KMS-11 (cell line): ENCODE measurements at regions not wholly inside any gene's neighbourhood (a gene's known extent, or its start where the extent isn't known, plus 50 kb on each side); places are given as distances from the start of the nearest gene placed in this dataset.

ENCODE experiments used
- H2AFZ ChIP-seq: fragments of 200-600 bp; sonication (generic); 2 replicates; pipeline ENCODE4 v1.6.1; 2016; ENCODE audit warnings: antibody characterized with exemption, mixed run types, low read depth
- H3K27ac ChIP-seq: fragments of 200-600 bp; sonication (generic); 2 replicates; pipeline ENCODE4 v1.6.1; 2016; ENCODE audit warnings: mild to moderate bottlenecking, mixed run types
- H3K27me3 ChIP-seq: fragments of 200-600 bp; sonication (generic); 2 replicates; pipeline ENCODE4 v1.6.1; 2017; ENCODE audit warnings: mild to moderate bottlenecking, low read depth, mixed run types, moderate library complexity; ENCODE audit not compliant: insufficient read depth
- H3K36me3 ChIP-seq: fragments of 200-600 bp; sonication (generic); 2 replicates; pipeline ENCODE4 v1.6.1; 2017; ENCODE audit warnings: mild to moderate bottlenecking, mixed run types; ENCODE audit not compliant: insufficient read depth
- H3K4me1 ChIP-seq: fragments of 200-600 bp; sonication (generic); 2 replicates; pipeline ENCODE4 v1.6.1; 2016; ENCODE audit warnings: mild to moderate bottlenecking, low read depth, mixed run types; ENCODE audit not compliant: poor library complexity, severe bottlenecking
- H3K4me2 ChIP-seq: fragments of 200-600 bp; sonication (generic); 2 replicates; pipeline ENCODE4 v1.7.0; 2016; ENCODE audit warnings: mild to moderate bottlenecking, mixed run types
- H3K4me3 ChIP-seq: fragments of 200-600 bp; sonication (generic); IDR thresholded peaks from 2 replicates; pipeline ENCODE4 v1.6.1; 2017; ENCODE audit warnings: low read depth, low read length, mixed read lengths; ENCODE audit not compliant: insufficient read depth
- H3K79me2 ChIP-seq: fragments of 200-600 bp; sonication (generic); 2 replicates; pipeline ENCODE4 v1.6.1; 2016; ENCODE audit warnings: low read depth, mixed run types; ENCODE audit not compliant: insufficient read depth
- H3K9ac ChIP-seq: fragments of 200-600 bp; sonication (generic); 2 replicates; pipeline ENCODE4 v1.6.1; 2016; ENCODE audit warnings: mild to moderate bottlenecking, mixed run types
- H4K20me1 ChIP-seq: fragments of 200-600 bp; sonication (generic); 2 replicates; pipeline ENCODE4 v1.6.1; 2016; ENCODE audit warnings: mild to moderate bottlenecking, mixed run types; ENCODE audit not compliant: insufficient read depth
- TF ChIP-seq, protein P1 (sequence below): fragments of 200-600 bp; sonication (generic); conservative IDR thresholded peaks from 2 replicates; pipeline ENCODE4 v1.6.1; 2017; ENCODE audit warnings: low read depth, mild to moderate bottlenecking, antibody characterized with exemption, low read length, moderate library complexity, mixed read lengths

DNA sequence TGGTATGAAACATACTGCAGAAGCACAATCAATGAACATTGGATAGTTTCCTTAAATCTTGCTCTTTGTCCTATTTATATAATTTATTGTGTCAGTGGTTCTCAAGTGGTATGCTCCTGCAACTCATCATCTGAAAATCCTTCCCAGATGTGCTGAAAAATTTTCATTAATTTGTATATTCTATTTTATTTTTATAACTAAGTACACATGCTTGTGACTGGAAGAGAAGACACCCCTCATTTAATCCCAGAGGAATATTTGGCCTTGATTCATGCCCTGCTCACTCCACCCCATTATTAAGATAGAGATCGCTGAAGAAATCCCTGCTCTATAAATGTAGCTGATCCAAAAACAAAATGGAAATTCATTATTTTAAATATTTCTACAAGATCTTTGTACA is 870.5 kb upstream of the CXADR start:
- no peak overlapping the region for H3K9ac ChIP-seq
- H3K36me3 ChIP-seq, result no peaks in the 10 kb centered on the region
- H3K4me2 ChIP-seq, result no peak overlapping the region
- H4K20me1 ChIP-seq, result no peaks in the 10 kb centered on the region
- H3K27me3 ChIP-seq, result no peaks in the 10 kb centered on the region
- H2AFZ ChIP-seq, result no peak overlapping the region
- TF ChIP-seq, protein P1, sequence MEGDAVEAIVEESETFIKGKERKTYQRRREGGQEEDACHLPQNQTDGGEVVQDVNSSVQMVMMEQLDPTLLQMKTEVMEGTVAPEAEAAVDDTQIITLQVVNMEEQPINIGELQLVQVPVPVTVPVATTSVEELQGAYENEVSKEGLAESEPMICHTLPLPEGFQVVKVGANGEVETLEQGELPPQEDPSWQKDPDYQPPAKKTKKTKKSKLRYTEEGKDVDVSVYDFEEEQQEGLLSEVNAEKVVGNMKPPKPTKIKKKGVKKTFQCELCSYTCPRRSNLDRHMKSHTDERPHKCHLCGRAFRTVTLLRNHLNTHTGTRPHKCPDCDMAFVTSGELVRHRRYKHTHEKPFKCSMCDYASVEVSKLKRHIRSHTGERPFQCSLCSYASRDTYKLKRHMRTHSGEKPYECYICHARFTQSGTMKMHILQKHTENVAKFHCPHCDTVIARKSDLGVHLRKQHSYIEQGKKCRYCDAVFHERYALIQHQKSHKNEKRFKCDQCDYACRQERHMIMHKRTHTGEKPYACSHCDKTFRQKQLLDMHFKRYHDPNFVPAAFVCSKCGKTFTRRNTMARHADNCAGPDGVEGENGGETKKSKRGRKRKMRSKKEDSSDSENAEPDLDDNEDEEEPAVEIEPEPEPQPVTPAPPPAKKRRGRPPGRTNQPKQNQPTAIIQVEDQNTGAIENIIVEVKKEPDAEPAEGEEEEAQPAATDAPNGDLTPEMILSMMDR, result no peak
- no peak overlapping the region for H3K27ac ChIP-seq
- no peaks in the 10 kb centered on the region for H3K79me2 ChIP-seq
- H3K4me3 ChIP-seq, result no peak overlapping the region
- no peaks in the 10 kb centered on the region for H3K4me1 ChIP-seq

DNA sequence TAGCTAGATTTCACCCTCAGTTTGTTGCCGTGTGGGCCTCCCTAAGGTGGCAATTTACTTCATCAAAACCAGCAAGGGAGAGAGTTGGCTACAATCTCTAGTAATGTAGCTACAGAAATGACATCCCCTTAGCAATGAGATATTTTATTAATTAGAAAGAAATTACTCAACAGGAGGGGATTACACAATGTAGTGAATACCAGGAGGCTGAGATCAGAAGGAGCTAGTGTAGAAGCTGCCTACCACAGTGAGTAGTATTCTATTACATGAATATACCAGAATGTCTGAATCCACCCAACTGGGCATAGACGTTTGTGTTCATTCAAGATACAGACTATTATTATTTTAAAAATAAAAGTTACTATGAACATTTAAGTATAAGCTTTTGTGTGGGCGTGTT is 868.2 kb upstream of the CXADR start:
- Histone ChIP-seq H3K79me2 (no peaks in the 10 kb centered on the region), H3K4me3 (no peak overlapping the region), H3K36me3 (no peaks in the 10 kb centered on the region), H3K4me1 (no peaks in the 10 kb centered on the region), H2AFZ (no peak overlapping the region), H3K9ac (no peak overlapping the region), H4K20me1 (no peaks in the 10 kb centered on the region), H3K27ac (no peak overlapping the region), H3K27me3 (no peaks in the 10 kb centered on the region), H3K4me2 (no peak overlapping the region)
- TF ChIP-seq, protein P1, result no peak

DNA sequence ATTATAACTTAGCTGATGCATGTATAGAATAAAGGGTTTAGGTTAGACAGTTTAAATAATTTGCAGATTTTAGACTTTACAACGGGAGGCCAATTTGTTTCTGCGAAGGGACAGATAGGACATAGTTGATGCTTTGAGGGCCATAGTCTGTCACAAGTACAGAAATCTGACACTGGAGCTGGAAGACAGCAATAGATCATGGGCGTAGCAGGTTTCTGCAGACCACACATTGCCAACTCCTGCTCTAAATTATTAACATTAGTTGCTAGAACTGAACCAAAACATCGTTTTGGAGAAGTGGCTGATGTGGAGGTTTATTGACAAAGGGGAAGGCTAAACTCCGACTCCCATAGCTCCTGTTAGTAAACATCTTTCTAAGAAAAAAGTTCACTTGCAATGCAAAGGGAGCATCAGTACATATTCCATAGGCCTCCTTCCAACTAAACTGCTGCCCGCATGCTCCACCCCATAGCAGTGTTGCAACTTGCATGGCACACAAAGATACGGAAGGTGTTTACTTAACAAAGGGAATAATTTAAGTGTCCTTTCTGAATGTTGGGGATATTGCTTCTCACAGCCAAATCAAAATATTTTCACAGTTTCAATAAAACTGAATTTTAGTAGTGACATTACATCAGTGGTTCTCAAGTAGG is 862.0 kb upstream of the CXADR start:
- no peak overlapping the region for H3K4me3 ChIP-seq

DNA sequence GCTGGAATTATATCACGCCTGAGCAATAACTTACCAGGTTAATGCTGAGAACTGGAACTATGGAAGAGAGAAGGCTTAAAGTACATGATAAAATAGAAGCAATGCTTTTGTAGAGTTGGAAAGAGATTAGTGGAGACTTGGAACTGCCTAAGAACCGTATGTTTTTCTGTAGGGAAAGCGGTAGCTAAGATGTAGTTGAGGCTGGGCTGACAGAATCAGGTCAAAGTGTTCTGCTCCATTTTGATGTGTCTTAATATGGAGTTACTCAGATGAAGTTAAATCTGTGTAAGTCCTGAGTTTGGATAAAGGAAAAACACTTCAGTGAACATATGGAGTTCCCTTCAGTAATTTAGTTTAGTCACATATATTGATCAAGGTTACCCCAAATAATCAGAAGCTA is 860.9 kb upstream of the CXADR start:
- Histone ChIP-seq H3K4me2 (no peak overlapping the region), H3K9ac (no peak overlapping the region), H3K4me3 (no peak overlapping the region), H2AFZ (no peak overlapping the region), H3K36me3 (no peaks in the 10 kb centered on the region), H4K20me1 (no peaks in the 10 kb centered on the region), H3K79me2 (no peaks in the 10 kb centered on the region), H3K4me1 (no peaks in the 10 kb centered on the region), H3K27ac (no peak overlapping the region), H3K27me3 (no peaks in the 10 kb centered on the region)
- TF ChIP-seq, protein P1, result no peak

More for the DNA sequence above, 862.0 kb upstream of the CXADR start:
- H3K27me3 ChIP-seq, result no peaks in the 10 kb centered on the region
- TF ChIP-seq, protein P1, result no peak
- no peaks in the 10 kb centered on the region for H4K20me1 ChIP-seq
- H3K79me2 ChIP-seq, result no peaks in the 10 kb centered on the region
- no peak overlapping the region for H3K9ac ChIP-seq
- no peak overlapping the region for H3K27ac ChIP-seq
- H2AFZ ChIP-seq, result no peak overlapping the region
- no peaks in the 10 kb centered on the region for H3K4me1 ChIP-seq
- no peak overlapping the region for H3K4me2 ChIP-seq
- no peaks in the 10 kb centered on the region for H3K36me3 ChIP-seq
